Astrocyte (in vitro differentiated cells and primary cell): ENCODE measurements at regions not wholly inside any gene's neighbourhood (a gene's known extent, or its start where the extent isn't known, plus 50 kb on each side); places are given as distances from the start of the nearest gene placed in this dataset.

Source experiments
- DNase-seq: peaks from one replicate; pipeline ENCODE4 v3.0.0-alpha.2; 2010; ENCODE audit warnings: low read depth
- FAIRE-seq: peaks from 2 replicates; lab custom pipeline; 2011; peaks lifted over from hg19 to GRCh38; lab: Jason Lieb, UNC
- H2AFZ ChIP-seq: 2 replicates; pipeline ENCODE4 v1.6.0; 2012; ENCODE audit warnings: low read depth, low read length, inconsistent platforms
- H3K27ac ChIP-seq: 2 replicates; pipeline ENCODE4 v1.5.1; 2011; ENCODE audit warnings: low read depth, low read length, inconsistent platforms
- H3K27me3 ChIP-seq: 2 replicates; pipeline ENCODE4 v1.6.0; 2011; ENCODE audit warnings: low read length, inconsistent platforms; ENCODE audit not compliant: insufficient read depth
- H3K36me3 ChIP-seq: 2 replicates; pipeline ENCODE4 v1.5.1; 2011; ENCODE audit warnings: low read length, inconsistent platforms; ENCODE audit not compliant: insufficient read depth
- H3K4me1 ChIP-seq: 2 replicates; pipeline ENCODE4 v1.5.1; 2011; ENCODE audit warnings: low read length, inconsistent platforms; ENCODE audit not compliant: insufficient read depth
- H3K4me2 ChIP-seq: 2 replicates; pipeline ENCODE4 v1.6.0; 2012; ENCODE audit warnings: low read length, inconsistent platforms
- H3K4me3 ChIP-seq: 2 replicates; pipeline ENCODE4 v1.5.1; 2011; ENCODE audit warnings: low read depth, mild to moderate bottlenecking, low read length, inconsistent platforms; ENCODE audit not compliant: insufficient read depth
- H3K79me2 ChIP-seq: 2 replicates; pipeline ENCODE4 v1.6.0; 2012; ENCODE audit warnings: mild to moderate bottlenecking, low read length, inconsistent platforms; ENCODE audit not compliant: insufficient read depth
- H3K9ac ChIP-seq: 2 replicates; pipeline ENCODE4 v1.6.0; 2012; ENCODE audit warnings: mild to moderate bottlenecking, low read length, inconsistent platforms
- H3K9me3 ChIP-seq: 2 replicates; pipeline ENCODE4 v1.5.1; 2012; ENCODE audit warnings: low read depth, mild to moderate bottlenecking, low read length, inconsistent platforms; ENCODE audit not compliant: insufficient read depth
- H4K20me1 ChIP-seq: 2 replicates; pipeline ENCODE4 v1.6.0; 2012; ENCODE audit warnings: low read length, inconsistent platforms; ENCODE audit not compliant: insufficient read depth
- H3K27ac Mint-ChIP-seq: one replicate; pipeline ENCODE4 v1.8.0; 2021; ENCODE audit warnings: mild to moderate bottlenecking, mixed read lengths; ENCODE audit not compliant: unreplicated experiment
- H3K27me3 Mint-ChIP-seq: one replicate; pipeline ENCODE4 v1.8.0; 2021; ENCODE audit warnings: low read depth, mixed read lengths; ENCODE audit not compliant: unreplicated experiment
- H3K36me3 Mint-ChIP-seq: one replicate; pipeline ENCODE4 v1.8.0; 2021; ENCODE audit warnings: low read depth, mixed read lengths; ENCODE audit not compliant: unreplicated experiment
- H3K4me1 Mint-ChIP-seq: one replicate; pipeline ENCODE4 v1.8.0; 2021; ENCODE audit warnings: low read depth, mixed read lengths; ENCODE audit not compliant: unreplicated experiment
- H3K4me3 Mint-ChIP-seq: one replicate; pipeline ENCODE4 v1.8.0; 2021; ENCODE audit warnings: mild to moderate bottlenecking, moderate library complexity, mixed read lengths; ENCODE audit not compliant: unreplicated experiment
- H3K9me3 Mint-ChIP-seq: one replicate; pipeline ENCODE4 v1.8.0; 2021; ENCODE audit warnings: mild to moderate bottlenecking, mixed read lengths; ENCODE audit not compliant: unreplicated experiment
- CTCF ChIP-seq: IDR thresholded peaks from 2 replicates; pipeline ENCODE4 v1.5.1; 2011; ENCODE audit warnings: low read depth, mild to moderate bottlenecking, inconsistent platforms, low read length, moderate library complexity; ENCODE audit not compliant: insufficient read depth
- EZH2 ChIP-seq: IDR thresholded peaks from 2 replicates; pipeline ENCODE4 v1.6.1; 2012; ENCODE audit warnings: mild to moderate bottlenecking, low read length, inconsistent platforms; ENCODE audit not compliant: insufficient read depth

DNA sequence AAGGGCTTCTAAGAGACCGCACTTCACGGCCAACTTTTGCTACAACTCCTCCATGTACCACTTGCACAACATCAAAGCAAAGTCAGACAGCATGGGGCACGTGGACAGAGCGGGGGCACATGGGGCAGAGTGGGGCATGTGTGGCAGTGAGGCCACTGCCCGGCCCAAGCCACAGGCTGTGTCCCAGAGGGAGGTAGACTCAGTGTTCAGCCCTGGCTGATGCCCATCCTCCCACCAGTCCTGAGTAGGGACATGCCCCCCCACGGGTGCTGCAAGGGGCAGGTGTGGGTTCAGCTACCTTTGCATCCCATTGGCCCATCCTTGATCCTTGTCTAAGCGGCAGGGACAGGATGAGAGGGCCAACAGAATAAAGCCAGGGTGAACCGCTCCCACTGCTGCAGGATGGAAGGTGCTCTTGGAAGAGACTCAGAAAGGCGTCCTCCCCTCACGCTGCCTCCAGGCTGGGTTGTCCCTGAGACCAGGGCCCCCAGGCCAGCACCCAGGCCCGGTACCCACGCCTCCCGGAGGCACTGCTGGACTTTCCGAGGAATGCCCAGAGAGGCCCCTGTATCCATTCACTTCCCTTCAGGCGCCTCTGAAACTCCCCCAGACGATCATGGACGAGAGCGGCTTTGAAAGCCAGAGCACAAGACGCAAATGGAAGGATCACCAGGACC, 218.2 kb downstream of the NDUFA10 start:
- no peaks in the 10 kb centered on the region for H3K4me1 Mint-ChIP-seq
- H3K9me3 Mint-ChIP-seq, result no peaks in the 10 kb centered on the region
- Histone ChIP-seq H3K27me3 (no peaks in the 10 kb centered on the region), H2AFZ (no peak overlapping the region), H3K4me3 (no peak overlapping the region), H3K9me3 (no peaks in the 10 kb centered on the region), H3K27ac (no peak overlapping the region), H3K4me2 (no peak overlapping the region), H3K4me1 (no peaks in the 10 kb centered on the region), H3K9ac (no peak overlapping the region), H4K20me1 (no peaks in the 10 kb centered on the region), H3K36me3 (no peaks in the 10 kb centered on the region), H3K79me2 (no peaks in the 10 kb centered on the region)
- H3K27me3 Mint-ChIP-seq, result peaks cover 55% of the 10 kb centered on the region
- H3K36me3 Mint-ChIP-seq, result no peaks in the 10 kb centered on the region
- no peak overlapping the region for H3K4me3 Mint-ChIP-seq
- H3K27ac Mint-ChIP-seq, result no peak overlapping the region
- TF ChIP-seq EZH2 (no peak), CTCF (no peak)
- DNase-seq (no peak), FAIRE-seq (no peak)

DNA sequence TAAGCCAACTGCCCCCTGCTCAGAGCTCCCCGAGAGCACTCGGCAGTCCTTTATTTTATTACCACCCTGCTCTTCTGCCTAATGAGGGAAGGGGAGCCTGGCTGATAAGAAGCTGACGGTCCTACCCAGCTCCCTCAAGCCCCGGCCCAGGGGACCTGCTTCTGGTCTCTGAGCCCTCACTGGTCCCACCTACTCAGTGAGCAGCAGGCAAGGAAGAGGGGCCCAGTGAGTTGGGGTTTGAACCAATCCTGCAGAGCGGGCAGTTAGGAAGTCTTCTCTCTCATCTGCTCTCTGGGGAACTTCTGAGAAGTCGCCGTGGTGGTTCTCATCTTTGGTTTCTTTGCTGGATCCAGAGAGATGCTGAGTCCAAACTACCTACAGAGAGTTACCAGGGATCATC, 218.9 kb downstream of the NDUFA10 start:
- Histone ChIP-seq H3K9ac (no peak overlapping the region), H3K27ac (no peak overlapping the region), H3K4me2 (no peak overlapping the region), H3K36me3 (no peaks in the 10 kb centered on the region), H3K79me2 (no peaks in the 10 kb centered on the region), H4K20me1 (no peaks in the 10 kb centered on the region), H3K9me3 (no peaks in the 10 kb centered on the region), H2AFZ (no peak overlapping the region), H3K27me3 (no peaks in the 10 kb centered on the region), H3K4me1 (no peaks in the 10 kb centered on the region), H3K4me3 (no peak overlapping the region)
- H3K9me3 Mint-ChIP-seq, result peaks cover 2% of the 10 kb centered on the region
- no peak overlapping the region for H3K27ac Mint-ChIP-seq
- H3K36me3 Mint-ChIP-seq, result no peaks in the 10 kb centered on the region
- TF ChIP-seq CTCF, result no peak
- TF ChIP-seq EZH2, result no peak
- no peak for FAIRE-seq
- no peak overlapping the region for H3K4me3 Mint-ChIP-seq
- DNase-seq, result no peak
- H3K4me1 Mint-ChIP-seq, result no peaks in the 10 kb centered on the region
- peaks cover 53% of the 10 kb centered on the region for H3K27me3 Mint-ChIP-seq

GRCh38 chr2:239805414-239805813, 219.7 kb downstream of the NDUFA10 start:
- Mint-ChIP-seq H3K27ac (no peak overlapping the region), H3K36me3 (no peaks in the 10 kb centered on the region), H3K27me3 (peaks cover 47% of the 10 kb centered on the region), H3K9me3 (peaks cover 9% of the 10 kb centered on the region), H3K4me1 (no peaks in the 10 kb centered on the region), H3K4me3 (no peak overlapping the region)
- FAIRE-seq, result no peak
- H3K4me1 ChIP-seq, result no peaks in the 10 kb centered on the region
- TF ChIP-seq EZH2 (no peak), CTCF (no peak)
- no peaks in the 10 kb centered on the region for H3K79me2 ChIP-seq
- H2AFZ ChIP-seq, result no peak overlapping the region
- no peak overlapping the region for H3K27ac ChIP-seq
- no peak overlapping the region for H3K4me2 ChIP-seq
- H3K4me3 ChIP-seq, result no peak overlapping the region
- DNase-seq, result no peak
- H3K9me3 ChIP-seq, result no peaks in the 10 kb centered on the region
- no peaks in the 10 kb centered on the region for H4K20me1 ChIP-seq
- no peaks in the 10 kb centered on the region for H3K27me3 ChIP-seq
- H3K36me3 ChIP-seq, result no peaks in the 10 kb centered on the region
- no peak overlapping the region for H3K9ac ChIP-seq
